Liver (tissue), 3 donors: ENCODE measurements at regions not wholly inside any gene's neighbourhood (a gene's known extent, or its start where the extent isn't known, plus 50 kb on each side); places are given as distances from the start of the nearest gene placed in this dataset.

Experiments used
- CTCF ChIP-seq: fragments of 150-350 bp; IDR thresholded peaks from 2 replicates; pipeline ENCODE4 v1.5.1; 2017; ENCODE audit warnings: improper control_type of control experiment, low read depth, low read length; ENCODE audit not compliant: missing input control
- EGR1 ChIP-seq, 2 donors: IDR thresholded peaks; 2 replicates each; pipeline ENCODE4 v1.6.1; 2016 to 2018; ENCODE audit warnings: antibody characterized with exemption in 2 of 2, low read depth in 2 of 2
- HNF4G ChIP-seq: IDR thresholded peaks from 2 replicates; pipeline ENCODE4 v1.6.1; 2016; ENCODE audit warnings: antibody characterized with exemption
- REST ChIP-seq: IDR thresholded peaks from 2 replicates; pipeline ENCODE4 v1.6.1; 2016; ENCODE audit warnings: antibody characterized with exemption, mild to moderate bottlenecking
- RXRA ChIP-seq, 2 donors: IDR thresholded peaks; 2 replicates each; pipeline ENCODE4 v1.6.1; 2017 to 2018; ENCODE audit warnings: antibody characterized with exemption in 2 of 2, mild to moderate bottlenecking in 1 of 2
- TAF1 ChIP-seq: conservative IDR thresholded peaks from 2 replicates; pipeline ENCODE4 v1.6.1; 2016; ENCODE audit warnings: antibody characterized with exemption, mild to moderate bottlenecking
- ZBTB33 ChIP-seq: IDR thresholded peaks from 2 replicates; pipeline ENCODE4 v1.6.1; 2016; ENCODE audit warnings: antibody characterized with exemption
- donor health status: healthy.
- donor health status: healthy.

- TF ChIP-seq CTCF, result no peak
- no peak for TF ChIP-seq HNF4G
- no peak for TF ChIP-seq RXRA (IDR thresholded peaks at IDR 0.05)
- TF ChIP-seq EGR1 (IDR thresholded peaks at IDR 0.05; ENCODE audit: low read depth in 2 of 2), result no peak
- no peak for TF ChIP-seq TAF1
- no peak for TF ChIP-seq REST
- TF ChIP-seq ZBTB33, result no peak
These were observed 388.9 kb downstream of the HTR1A start for GRCh38 chr5:63573380-63573779.
